ENCODE measurements at regions not wholly inside any gene's neighbourhood (a gene's known extent, or its start where the extent isn't known, plus 50 kb on each side); places are given as distances from the start of the nearest gene placed in this dataset.

- DNase-seq: no peak
Measured at GRCh38 chr14:34124585-34124984, 173.7 kb upstream of the EGLN3 start.

GRCh38 chr14:34122650-34123049 is 171.8 kb upstream of the EGLN3 start:
- DNase-seq: no peak

- DNase-seq: no peak
Measured at GRCh38 chr14:34122081-34122480, 171.2 kb upstream of the EGLN3 start.

GRCh38 chr14:34120185-34120977 is 169.5 kb upstream of the EGLN3 start:
- no peak for DNase-seq

GRCh38 chr14:34119107-34119858 is 168.4 kb upstream of the EGLN3 start:
- DNase-seq: no peak

- DNase-seq: no peak
Measured at GRCh38 chr14:34113991-34114390, 163.1 kb upstream of the EGLN3 start.

- DNase-seq: no peak
Measured at GRCh38 chr14:34113005-34113511, 162.2 kb upstream of the EGLN3 start.

- no peak for DNase-seq
Measured at GRCh38 chr14:34111953-34112352, 161.1 kb upstream of the EGLN3 start.

- no peak for DNase-seq
Measured at GRCh38 chr14:34111505-34111904, 160.6 kb upstream of the EGLN3 start.

GRCh38 chr14:34110531-34110930 is 159.7 kb upstream of the EGLN3 start:
- no peak for DNase-seq

GRCh38 chr14:34107441-34107840 is 156.6 kb upstream of the EGLN3 start:
- DNase-seq: no peak

GRCh38 chr14:34106310-34106709 is 155.4 kb upstream of the EGLN3 start:
- DNase-seq: no peak

GRCh38 chr14:34104489-34105397 is 153.9 kb upstream of the EGLN3 start:
- no peak for DNase-seq

- DNase-seq: no peak
Measured at GRCh38 chr14:34103176-34103575, 152.3 kb upstream of the EGLN3 start.

- no peak for DNase-seq
Measured at GRCh38 chr14:34099635-34100034, 148.8 kb upstream of the EGLN3 start.

- DNase-seq: no peak
Measured at GRCh38 chr14:34098985-34099349, 148.1 kb upstream of the EGLN3 start.

GRCh38 chr14:34098045-34098984 is 147.4 kb upstream of the EGLN3 start:
- peak; percentile 59 for DNase-seq

GRCh38 chr14:34097644-34098043 is 146.8 kb upstream of the EGLN3 start:
- DNase-seq: no peak

- DNase-seq: no peak
Measured at GRCh38 chr14:34094384-34094783, 143.5 kb upstream of the EGLN3 start.

- DNase-seq: no peak
Measured at GRCh38 chr14:34093883-34094282, 143.0 kb upstream of the EGLN3 start.

GRCh38 chr14:34090451-34090850 is 139.6 kb upstream of the EGLN3 start:
- no peak for DNase-seq

- no peak for DNase-seq
Measured at GRCh38 chr14:34088914-34089313, 138.0 kb upstream of the EGLN3 start.
